IMR-90 (cell line): ENCODE measurements at regions not wholly inside any gene's neighbourhood (a gene's known extent, or its start where the extent isn't known, plus 50 kb on each side); places are given as distances from the start of the nearest gene placed in this dataset.

Experiments
- ATAC-seq: fragments of 200-7000 bp; cut with Tn5 transposase; 2 replicates; pipeline ENCODE4 v1.9.1; 2020; ENCODE audit warnings: low read depth, mild to moderate bottlenecking, moderate library complexity
- BruUV-seq: library from RNA; stranded (reverse); fragments of 400-500 nt; replicated peaks from 2 replicates; lab custom pipeline; 2021; lab: Mats Ljungman, UMichigan
- CTCF ChIA-PET: fragments of 300-600 bp; formaldehyde crosslinking; extraction: SDS; loops from one replicate; lab custom pipeline; 2021; ENCODE audit warnings: antibody characterized with exemption; lab: Yijun Ruan, JAX
- POLR2A ChIA-PET: fragments of 300-600 bp; sonication (Branson Sonifier 250); formaldehyde crosslinking; loops from one replicate; lab custom pipeline; 2022; ENCODE audit warnings: antibody characterized with exemption; ENCODE audit not compliant: unreplicated experiment; lab: Charles Lee
- DNase-seq: peaks from one replicate; pipeline ENCODE4 v3.0.0; 2013
- H2AFZ ChIP-seq: replicated peaks from 2 replicates; pipeline ENCODE3; 2013; ENCODE audit warnings: low read length, mild to moderate bottlenecking; ENCODE audit not compliant: poor library complexity
- H2AK5ac ChIP-seq: 2 replicates; pipeline ENCODE4 v1.6.1; 2013; ENCODE audit warnings: low read depth, low read length, inconsistent platforms
- H2AK9ac ChIP-seq: replicated peaks from 2 replicates; pipeline ENCODE3; 2013; ENCODE audit warnings: mild to moderate bottlenecking, low read depth, low read length, moderate library complexity; ENCODE audit not compliant: poor library complexity
- H2BK120ac ChIP-seq: 2 replicates; pipeline ENCODE4 v1.6.1; 2013; ENCODE audit warnings: low read depth, low read length, inconsistent platforms
- H2BK15ac ChIP-seq: 3 replicates; pipeline ENCODE4 v1.6.1; 2013; ENCODE audit warnings: low read depth, low read length, inconsistent platforms
- H2BK20ac ChIP-seq: 2 replicates; pipeline ENCODE4 v1.6.1; 2013; ENCODE audit warnings: low read depth, mild to moderate bottlenecking, inconsistent platforms, low read length, moderate library complexity
- H2BK5ac ChIP-seq: 2 replicates; pipeline ENCODE4 v1.6.1; 2013; ENCODE audit warnings: mild to moderate bottlenecking, low read depth, low read length, inconsistent platforms; ENCODE audit not compliant: poor library complexity, severe bottlenecking
- H3K14ac ChIP-seq: replicated peaks from 2 replicates; pipeline ENCODE4 v1.6.1; 2013; ENCODE audit warnings: low read depth, low read length, inconsistent platforms
- H3K18ac ChIP-seq: 2 replicates; pipeline ENCODE4 v1.6.1; 2013; ENCODE audit warnings: low read depth, low read length, control low read depth
- H3K23ac ChIP-seq: 2 replicates; pipeline ENCODE4 v1.6.1; 2013; ENCODE audit warnings: low read depth, low read length, inconsistent platforms
- H3K27ac ChIP-seq: 2 replicates; pipeline ENCODE4 v1.5.1; 2013; ENCODE audit warnings: mild to moderate bottlenecking, control low read depth, low read length; ENCODE audit not compliant: insufficient read depth
- H3K27me3 ChIP-seq: 2 replicates; pipeline ENCODE4 v1.6.1; 2013; ENCODE audit warnings: low read length; ENCODE audit not compliant: control insufficient read depth, insufficient read depth
- H3K36me3 ChIP-seq: 2 replicates; pipeline ENCODE4 v1.6.1; 2013; ENCODE audit warnings: low read length, mixed read lengths; ENCODE audit not compliant: control insufficient read depth, insufficient read depth
- H3K4ac ChIP-seq: 2 replicates; pipeline ENCODE4 v1.6.1; 2013; ENCODE audit warnings: low read depth, low read length, inconsistent platforms
- H3K4me1 ChIP-seq: 2 replicates; pipeline ENCODE4 v1.6.1; 2013; ENCODE audit warnings: low read length, mixed read lengths; ENCODE audit not compliant: control insufficient read depth, insufficient read depth
- H3K4me2 ChIP-seq: 2 replicates; pipeline ENCODE4 v1.6.1; 2013; ENCODE audit warnings: low read depth, mild to moderate bottlenecking, control low read depth, low read length, moderate library complexity
- H3K4me3 ChIP-seq: 2 replicates; pipeline ENCODE4 v1.5.1; 2013; ENCODE audit warnings: low read depth, mild to moderate bottlenecking, control low read depth, low read length, moderate library complexity; ENCODE audit not compliant: insufficient read depth
- H3K56ac ChIP-seq: 2 replicates; pipeline ENCODE4 v1.6.1; 2013; ENCODE audit warnings: low read length, inconsistent platforms; ENCODE audit not compliant: insufficient read depth; ENCODE audit errors: extremely low read depth
- H3K79me1 ChIP-seq, 2 experiments: 2 replicates each; pipeline ENCODE4 v1.6.1; 2013; ENCODE audit warnings: low read length in 2 of 2, inconsistent platforms in 1 of 2, low read depth in 1 of 2
- H3K9ac ChIP-seq: 2 replicates; pipeline ENCODE4 v1.6.1; 2013; ENCODE audit warnings: low read depth, low read length, control low read depth
- H3K9me1 ChIP-seq: 2 replicates; pipeline ENCODE4 v1.6.1; 2013; ENCODE audit warnings: low read length, inconsistent platforms; ENCODE audit not compliant: insufficient read depth
- H3K9me3 ChIP-seq: 2 replicates; pipeline ENCODE4 v1.6.1; 2013; ENCODE audit warnings: low read length; ENCODE audit not compliant: control insufficient read depth, insufficient read depth
- H4K20me1 ChIP-seq: 2 replicates; pipeline ENCODE4 v1.6.1; 2013; ENCODE audit warnings: low read length, inconsistent platforms; ENCODE audit not compliant: insufficient read depth
- H4K5ac ChIP-seq: 2 replicates; pipeline ENCODE4 v1.6.1; 2013; ENCODE audit warnings: mild to moderate bottlenecking, low read depth, low read length, control low read depth
- H4K8ac ChIP-seq, 2 experiments: 2 replicates each; pipeline ENCODE4 v1.6.1; 2013; ENCODE audit warnings: low read depth in 2 of 2, low read length in 2 of 2, control low read depth in 1 of 2, inconsistent platforms in 1 of 2
- H4K91ac ChIP-seq: 2 replicates; pipeline ENCODE4 v1.6.1; 2013; ENCODE audit warnings: low read depth, low read length, inconsistent platforms; ENCODE audit not compliant: insufficient read depth
- BHLHE40 ChIP-seq: fragments of 150-350 bp; IDR thresholded peaks from 2 replicates; pipeline ENCODE4 v1.6.1; 2016; ENCODE audit warnings: mild to moderate bottlenecking, low read depth, low read length
- CEBPB ChIP-seq: IDR thresholded peaks from 2 replicates; pipeline ENCODE4 v1.6.1; 2012; ENCODE audit warnings: low read depth, low read length, improper control_type of control experiment
- CHD1 ChIP-seq: IDR thresholded peaks from 2 replicates; pipeline ENCODE4 v1.6.1; 2012; ENCODE audit warnings: low read depth, low read length, improper control_type of control experiment
- CTCF ChIP-seq: conservative IDR thresholded peaks from 2 replicates; pipeline ENCODE4 v1.5.1; 2012; ENCODE audit warnings: mild to moderate bottlenecking, low read depth, low read length, improper control_type of control experiment
- ELK1 ChIP-seq: fragments of 150-350 bp; IDR thresholded peaks from 2 replicates; pipeline ENCODE4 v1.6.1; 2016; ENCODE audit warnings: low read depth, mild to moderate bottlenecking, low read length, moderate library complexity, borderline replicate concordance
- MAFK ChIP-seq: IDR thresholded peaks from 2 replicates; pipeline ENCODE4 v1.6.1; 2012; ENCODE audit warnings: low read depth, low read length, improper control_type of control experiment
- MAZ ChIP-seq: IDR thresholded peaks from 2 replicates; pipeline ENCODE4 v1.6.1; 2012; ENCODE audit warnings: low read depth, mild to moderate bottlenecking, low read length, improper control_type of control experiment, moderate library complexity, borderline replicate concordance
- NFE2L2 ChIP-seq: fragments of 150-350 bp; IDR thresholded peaks from 2 replicates; pipeline ENCODE4 v1.6.1; 2016; ENCODE audit warnings: low read depth, mild to moderate bottlenecking, low read length
- POLR2A ChIP-seq: IDR thresholded peaks from 2 replicates; pipeline ENCODE4 v1.6.1; 2012; ENCODE audit warnings: mild to moderate bottlenecking, low read depth, low read length
- RAD21 ChIP-seq: IDR thresholded peaks from 2 replicates; pipeline ENCODE4 v1.6.1; 2012; ENCODE audit warnings: low read length, improper control_type of control experiment
- RCOR1 ChIP-seq: IDR thresholded peaks from 2 replicates; pipeline ENCODE4 v1.6.1; 2012; ENCODE audit warnings: mild to moderate bottlenecking, low read length, improper control_type of control experiment; ENCODE audit not compliant: insufficient replicate concordance
- RFX5 ChIP-seq: IDR thresholded peaks from 2 replicates; pipeline ENCODE4 v1.8.0; 2012; ENCODE audit warnings: low read depth, mild to moderate bottlenecking, low read length, moderate library complexity
- dilution Hi-C: fragments of 300-500 bp; cut with HindIII; formaldehyde crosslinking; loops from one replicate; pipeline ENCODE4 v1.14.3; 2018; ENCODE audit warnings: low sequenced_read_pairs; ENCODE audit not compliant: unreplicated experiment
- in situ Hi-C: fragments of 300-500 bp; cut with MboI; formaldehyde crosslinking; loops from 3 replicates; pipeline ENCODE4 v1.14.3; 2019; ENCODE audit warnings: low sequenced_read_pairs, inconsistent platforms, mixed read lengths
- intact Hi-C: fragments of 100-400 bp; cut with micrococcal nuclease; formaldehyde crosslinking; loops from 2 replicates; pipeline ENCODE4 v1.10.0; 2022

DNA sequence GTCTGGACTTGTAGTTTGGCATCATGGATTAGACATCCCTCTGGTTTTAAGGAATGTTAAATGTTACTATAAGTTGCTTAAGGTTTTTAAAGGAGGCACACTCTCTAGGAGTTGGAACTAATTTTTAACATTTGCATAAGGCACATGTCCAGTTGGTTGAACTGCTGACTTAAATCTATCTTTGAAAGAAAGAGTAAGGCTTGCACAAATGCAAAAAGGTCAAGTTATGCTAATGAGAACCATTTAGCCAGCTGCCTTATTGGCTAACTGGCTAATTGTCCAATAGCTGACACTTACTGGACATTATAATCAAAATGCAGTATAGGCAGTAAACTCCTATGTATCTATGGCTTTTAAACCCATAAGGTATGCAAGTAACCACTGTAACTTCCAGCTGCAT, 206.1 kb upstream of the TTC29 start:
- no peak overlapping the region for H4K8ac ChIP-seq
- H3K23ac ChIP-seq, result no peak overlapping the region
- H2AK9ac ChIP-seq, result no peak overlapping the region
- dilution Hi-C loops (no loop called here), in situ Hi-C loops (no loop called here), intact Hi-C loops (no loop called here)
- H3K27ac ChIP-seq, result no peak overlapping the region
- no peaks in the 10 kb centered on the region for H3K4me1 ChIP-seq
- no peaks in the 10 kb centered on the region for H3K9me1 ChIP-seq
- H3K4me3 ChIP-seq, result no peak overlapping the region
- no peak overlapping the region for H3K4ac ChIP-seq
- no peak overlapping the region for H2BK20ac ChIP-seq
- H4K91ac ChIP-seq, result no peak overlapping the region
- H3K36me3 ChIP-seq, result no peaks in the 10 kb centered on the region
- DNase-seq (no peak), ATAC-seq (no peak)
- no peak overlapping the region for H2BK120ac ChIP-seq
- H2BK5ac ChIP-seq, result no peak overlapping the region
- TF ChIP-seq NFE2L2, result no peak
- TF ChIP-seq RFX5, result no peak
- TF ChIP-seq CTCF, result no peak
- TF ChIP-seq POLR2A, result no peak
- TF ChIP-seq MAZ, result no peak
- TF ChIP-seq ELK1, result no peak
- no peak for TF ChIP-seq CEBPB
- no peak for TF ChIP-seq RAD21
- TF ChIP-seq CHD1, result no peak
- TF ChIP-seq MAFK, result no peak
- TF ChIP-seq RCOR1, result no peak
- no peak for TF ChIP-seq BHLHE40
- H3K9ac ChIP-seq, result no peak overlapping the region
- POLR2A ChIA-PET, result no interaction called here
- H2AK5ac ChIP-seq, result no peak overlapping the region
- H3K79me1 ChIP-seq, result no peaks in the 10 kb centered on the region
- no peak overlapping the region for H3K4me2 ChIP-seq
- BruUV-seq, result no TSS peak
- no peak overlapping the region for H3K56ac ChIP-seq
- H2BK15ac ChIP-seq, result no peak overlapping the region
- no peaks in the 10 kb centered on the region for H3K9me3 ChIP-seq
- H4K5ac ChIP-seq, result no peak overlapping the region
- H2AFZ ChIP-seq, result no peak overlapping the region
- CTCF ChIA-PET, result interaction anchor here (1.5 kb wide), 1 partner anchor 9 kb away, joined by 3 read pairs; no protein-coding TSS in a partner anchor
- no peaks in the 10 kb centered on the region for H4K20me1 ChIP-seq
- H3K18ac ChIP-seq, result peak overlapping the region; percentile 29; the same call in 1 of the 2 replicates
- no peaks in the 10 kb centered on the region for H3K27me3 ChIP-seq
- H3K14ac ChIP-seq, result no peak overlapping the region
